ENCODE measurements at regions not wholly inside any gene's neighbourhood (a gene's known extent, or its start where the extent isn't known, plus 50 kb on each side); places are given as distances from the start of the nearest gene placed in this dataset.

DNA sequence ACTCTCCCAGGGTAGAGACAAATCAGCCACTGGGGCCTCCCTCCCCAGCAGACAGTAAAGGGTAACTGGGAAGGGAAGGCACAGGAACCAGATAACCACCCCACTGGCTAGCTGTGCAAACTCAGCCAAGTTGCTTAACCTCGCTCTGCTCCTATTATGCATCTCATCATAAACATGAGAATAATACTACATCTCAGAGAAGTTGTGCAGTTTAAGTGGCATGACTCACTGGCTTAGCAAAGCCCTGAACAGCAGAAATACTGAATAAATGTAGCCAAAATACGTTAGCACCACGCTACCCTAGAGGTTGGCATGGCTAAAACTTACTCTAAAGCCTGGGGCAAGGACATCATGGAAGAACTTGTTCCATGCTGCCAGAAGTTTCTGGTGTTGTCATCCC, 128.1 kb upstream of the ANK3 start:
- TF ChIP-seq, protein P1, sequence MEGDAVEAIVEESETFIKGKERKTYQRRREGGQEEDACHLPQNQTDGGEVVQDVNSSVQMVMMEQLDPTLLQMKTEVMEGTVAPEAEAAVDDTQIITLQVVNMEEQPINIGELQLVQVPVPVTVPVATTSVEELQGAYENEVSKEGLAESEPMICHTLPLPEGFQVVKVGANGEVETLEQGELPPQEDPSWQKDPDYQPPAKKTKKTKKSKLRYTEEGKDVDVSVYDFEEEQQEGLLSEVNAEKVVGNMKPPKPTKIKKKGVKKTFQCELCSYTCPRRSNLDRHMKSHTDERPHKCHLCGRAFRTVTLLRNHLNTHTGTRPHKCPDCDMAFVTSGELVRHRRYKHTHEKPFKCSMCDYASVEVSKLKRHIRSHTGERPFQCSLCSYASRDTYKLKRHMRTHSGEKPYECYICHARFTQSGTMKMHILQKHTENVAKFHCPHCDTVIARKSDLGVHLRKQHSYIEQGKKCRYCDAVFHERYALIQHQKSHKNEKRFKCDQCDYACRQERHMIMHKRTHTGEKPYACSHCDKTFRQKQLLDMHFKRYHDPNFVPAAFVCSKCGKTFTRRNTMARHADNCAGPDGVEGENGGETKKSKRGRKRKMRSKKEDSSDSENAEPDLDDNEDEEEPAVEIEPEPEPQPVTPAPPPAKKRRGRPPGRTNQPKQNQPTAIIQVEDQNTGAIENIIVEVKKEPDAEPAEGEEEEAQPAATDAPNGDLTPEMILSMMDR (conservative IDR thresholded peaks at IDR 0.05; ENCODE audit: low read depth, low read length), result no peak
- TF ChIP-seq EZH2phosphoT487 (IDR thresholded peaks at IDR 0.05; ENCODE audit: borderline replicate concordance, low read length), result no peak

All from PC-3 (cell line).